Epithelial cell of proximal tubule (primary cell): ENCODE measurements at regions not wholly inside any gene's neighbourhood (a gene's known extent, or its start where the extent isn't known, plus 50 kb on each side); places are given as distances from the start of the nearest gene placed in this dataset.

Source experiments
- DNase-seq: peaks from one replicate; pipeline ENCODE4 v3.0.0-alpha.2; 2011; ENCODE audit warnings: low read depth
- H3K4me3 ChIP-seq: 2 replicates; pipeline ENCODE4 v1.5.1; 2011; ENCODE audit warnings: low read depth, mild to moderate bottlenecking, low read length
- CTCF ChIP-seq: conservative IDR thresholded peaks from 2 replicates; pipeline ENCODE4 v1.5.1; 2012; ENCODE audit warnings: low read depth, mild to moderate bottlenecking, low read length

GRCh38 chr9:89988458-89988857 lies 383.6 kb downstream of the GADD45G start:
- no peak for TF ChIP-seq CTCF
- H3K4me3 ChIP-seq = no peak overlapping the region
- DNase-seq = no peak

- DNase-seq = no peak
- H3K4me3 ChIP-seq = no peak overlapping the region
These were observed 386.5 kb downstream of the GADD45G start for GRCh38 chr9:89991204-89991790.

GRCh38 chr9:89992326-89993198 lies 387.8 kb downstream of the GADD45G start:
- H3K4me3 ChIP-seq = no peak overlapping the region
- no peak for TF ChIP-seq CTCF
- no peak for DNase-seq

More at GRCh38 chr9:89991204-89991790, 386.5 kb downstream of the GADD45G start:
- TF ChIP-seq CTCF = no peak

GRCh38 chr9:89993678-89994630 lies 389.1 kb downstream of the GADD45G start:
- H3K4me3 ChIP-seq = no peak overlapping the region
- DNase-seq = no peak
- no peak for TF ChIP-seq CTCF

GRCh38 chr9:89994988-89995613 lies 390.3 kb downstream of the GADD45G start:
- no peak for DNase-seq
- no peak for TF ChIP-seq CTCF
- no peak overlapping the region for H3K4me3 ChIP-seq

- no peak overlapping the region for H3K4me3 ChIP-seq
- TF ChIP-seq CTCF = no peak
- DNase-seq = no peak
These were observed 391.3 kb downstream of the GADD45G start for GRCh38 chr9:89996116-89996515.
